GM03348 (cell line): ENCODE measurements at regions not wholly inside any gene's neighbourhood (a gene's known extent, or its start where the extent isn't known, plus 50 kb on each side); places are given as distances from the start of the nearest gene placed in this dataset.

ENCODE experiments used
- DNase-seq: peaks from one replicate; pipeline ENCODE4 v3.0.0; 2012; ENCODE audit warnings: low spot score

GRCh38 chr2:128534688-128535392 is 216.2 kb upstream of the HS6ST1 start:
- DNase-seq, result no peak

- DNase-seq, result peak; percentile 84
These were observed 217.3 kb upstream of the HS6ST1 start for GRCh38 chr2:128535953-128536352.

GRCh38 chr2:128536925-128537620 is 218.4 kb upstream of the HS6ST1 start:
- DNase-seq, result peak; percentile 67

- no peak for DNase-seq
These were observed 219.0 kb upstream of the HS6ST1 start for GRCh38 chr2:128537646-128538045.

GRCh38 chr2:128538396-128538795 is 219.7 kb upstream of the HS6ST1 start:
- DNase-seq, result no peak

GRCh38 chr2:128540670-128541069 is 222.0 kb upstream of the HS6ST1 start:
- DNase-seq, result no peak

GRCh38 chr2:128541448-128541847 is 222.8 kb upstream of the HS6ST1 start:
- no peak for DNase-seq

GRCh38 chr2:128543036-128543435 is 224.4 kb upstream of the HS6ST1 start:
- no peak for DNase-seq

GRCh38 chr2:128543646-128544045 is 225.0 kb upstream of the HS6ST1 start:
- DNase-seq, result no peak

GRCh38 chr2:128544321-128545037 is 225.8 kb upstream of the HS6ST1 start:
- no peak for DNase-seq

- DNase-seq, result no peak
These were observed 226.4 kb upstream of the HS6ST1 start for GRCh38 chr2:128545085-128545484.

- no peak for DNase-seq
These were observed 227.2 kb upstream of the HS6ST1 start for GRCh38 chr2:128545829-128546228.

- no peak for DNase-seq
These were observed 229.0 kb upstream of the HS6ST1 start for GRCh38 chr2:128547667-128548066.

- DNase-seq, result no peak
These were observed 229.8 kb upstream of the HS6ST1 start for GRCh38 chr2:128548461-128548891.

GRCh38 chr2:128549094-128549493 is 230.4 kb upstream of the HS6ST1 start:
- DNase-seq, result no peak

GRCh38 chr2:128549646-128550260 is 231.1 kb upstream of the HS6ST1 start:
- DNase-seq, result no peak

GRCh38 chr2:128550389-128550788 is 231.7 kb upstream of the HS6ST1 start:
- DNase-seq, result no peak

- no peak for DNase-seq
These were observed 232.2 kb upstream of the HS6ST1 start for GRCh38 chr2:128550801-128551416.

- DNase-seq, result no peak
These were observed 232.8 kb upstream of the HS6ST1 start for GRCh38 chr2:128551435-128551834.

GRCh38 chr2:128552141-128552805 is 233.6 kb upstream of the HS6ST1 start:
- DNase-seq, result no peak

GRCh38 chr2:128552806-128553551 is 234.3 kb upstream of the HS6ST1 start:
- DNase-seq, result no peak
